Heart right ventricle (tissue), 16 donors: ENCODE measurements at regions not wholly inside any gene's neighbourhood (a gene's known extent, or its start where the extent isn't known, plus 50 kb on each side); places are given as distances from the start of the nearest gene placed in this dataset.

ENCODE experiments used
- ATAC-seq, 8 donors: fragments of 200-7000 bp; cut with Tn5 transposase; one replicate each; pipeline ENCODE4 v1.9.1; 2020; ENCODE audit warnings: mild to moderate bottlenecking in 8 of 8, moderate library complexity in 8 of 8, moderate number of reproducible peaks in 1 of 8
- DNase-seq, 2 donors: peaks; one replicate each; pipeline ENCODE4 v3.0.0-alpha.2; 2020
- H3K27ac ChIP-seq, 10 donors: fragments of 200-600 bp; sonication (generic) in 2 of 10; one replicate each; pipeline versions ENCODE4 v1.5.0 to v1.8.0; 2020 to 2022; ENCODE audit warnings: mild to moderate bottlenecking in 3 of 10
- H3K27me3 ChIP-seq, 7 donors: fragments of 200-600 bp; one replicate each; pipeline ENCODE4 v1.8.0; 2021 to 2022; ENCODE audit warnings: mild to moderate bottlenecking in 2 of 7
- H3K36me3 ChIP-seq, 9 donors: fragments of 200-600 bp; sonication (generic) in 1 of 9; one replicate each; pipeline versions ENCODE4 v1.5.0 to v1.8.0; 2020 to 2022; ENCODE audit warnings: mild to moderate bottlenecking in 2 of 9
- H3K4me1 ChIP-seq, 9 donors: fragments of 200-600 bp; sonication (generic) in 1 of 9; one replicate each; pipeline versions ENCODE4 v1.5.0 to v1.8.0; 2020 to 2022; ENCODE audit warnings: mild to moderate bottlenecking in 4 of 9
- H3K4me3 ChIP-seq, 10 donors: fragments of 200-600 bp; sonication (generic) in 2 of 10; one replicate each; pipeline versions ENCODE4 v1.5.0 to v1.8.0; 2020 to 2022; ENCODE audit warnings: mild to moderate bottlenecking in 7 of 10, moderate library complexity in 2 of 10
- H3K9me3 ChIP-seq, 11 donors: fragments of 200-600 bp in 10 of 11; sonication (generic) in 2 of 11; one replicate each; pipeline versions ENCODE4 v1.5.0 to v1.8.0; 2013 to 2022; ENCODE audit warnings: mild to moderate bottlenecking in 2 of 11, control low read depth in 1 of 11, moderate library complexity in 1 of 11
- WGBS, 2 donors: extraction: QIAGEN DNeasy Blood & Tissue Kit; methylation state at CpG; one replicate each; pipeline ENCODE4 v1.1.7; 2013; ENCODE audit warnings: inconsistent platforms in 1 of 2; 5-methylcytosine and 5-hydroxymethylcytosine counted together
- intact Hi-C, 10 donors: fragments of 100-400 bp; cut with DNase I; formaldehyde crosslinking; loops; one replicate each; pipeline versions ENCODE4 v1.11.1 to v1.14.2; 2022
- TF ChIP-seq, protein P1 (sequence below), 9 donors: fragments of 200-600 bp; sonication (generic) in 2 of 9; IDR thresholded peaks; one replicate each; pipeline versions ENCODE4 v1.5.0 to v1.8.0; 2021 to 2022; ENCODE audit warnings: antibody characterized with exemption in 9 of 9, mild to moderate bottlenecking in 5 of 9, moderate library complexity in 1 of 9
- donor health status: Arrhythmogenic right ventricular cardiomyopathy.
- donor health status: ischemic (EF 13 %, LVEDD 7.1; RV severe dilation, severe dysfunction).
- donor health status: healthy with polysubstance abuse.
- donor health status: DM: no; HTN: yes; CAD: no.
- donor health status: DM: no; HTN: no; CAD: no.
- donor health status: ischemic (EF 25% LVEDD 6.9; RV normal size, moderate dysfunction).
- donor health status: ischemic (EF 25% LVEDD 5.7; RV mildly dilated, moderate dysfunction).
- donor health status: healthy.
- donor health status: DM: yes; HTN: yes; CAD: no.
- donor health status: Ischemic cardiomyopathy.
- donor health status: ischemic (EF 35%, LVEDD 5.7; RV mildly dilated, moderate dysfunction).
- donor health status: nonischemic (EF 11% LVEDD 7.7; RV severe dilation, severe dysfunction).
- donor health status: DM: yes; HTN: yes; CAD: no.
- donor health status: PGD.
- donor health status: ischemic (EF 29% LVEDD 5.4; RV normal size, mild dysfunction).
- donor health status: nonischemic (EF 23%, LVEDD 6.1; RV moderate dilation, normal function).

DNA sequence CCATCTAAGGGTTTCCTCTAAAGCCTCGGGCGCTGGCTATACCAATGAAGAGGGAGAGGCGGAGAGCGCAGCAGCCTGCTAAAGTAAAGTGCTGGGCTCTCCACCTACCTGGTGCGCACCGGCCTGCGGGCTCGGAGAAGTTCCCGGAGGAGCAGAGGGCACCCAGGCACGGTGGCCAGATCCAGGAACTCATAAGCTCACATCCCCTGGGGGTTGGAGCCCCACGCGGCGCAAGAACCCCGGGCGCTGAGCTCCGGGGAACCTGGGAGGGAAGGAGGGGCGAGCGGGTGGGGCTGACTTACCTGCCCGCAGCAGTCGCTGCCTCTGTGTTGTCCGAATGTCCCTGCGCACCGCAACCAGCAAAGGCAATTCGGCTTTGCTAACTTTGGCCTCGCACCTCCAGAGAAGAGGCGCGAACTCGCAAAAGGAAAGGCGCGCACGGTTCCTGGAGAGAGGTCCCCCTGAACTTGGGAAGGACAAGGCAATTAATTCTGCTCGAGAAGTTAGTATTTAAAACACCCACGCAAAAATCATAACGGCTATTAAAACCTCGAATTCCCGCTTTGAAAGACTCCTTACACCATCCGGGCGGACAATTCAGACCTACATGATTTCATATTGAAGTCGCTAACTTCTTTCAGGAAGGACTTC, 127.6 kb upstream of the C11orf58 start:
- Histone ChIP-seq H3K9me3 (no peaks in the 10 kb centered on the region), H3K27ac (no peak overlapping the region), H3K27me3 (peaks cover 0 to 100% (median 11%) of the 10 kb centered on the region in 7 donors), H3K36me3 (no peaks in the 10 kb centered on the region), H3K4me3 (no peak overlapping the region), H3K4me1 (peaks cover 0 to 46% (median 12%) of the 10 kb centered on the region in 9 donors)
- intact Hi-C loops: loop anchor here (5.0 to 10.0 kb wide), 11 partner anchors 419 to 1286 kb away; no protein-coding TSS in a partner anchor
- TF ChIP-seq, protein P1, sequence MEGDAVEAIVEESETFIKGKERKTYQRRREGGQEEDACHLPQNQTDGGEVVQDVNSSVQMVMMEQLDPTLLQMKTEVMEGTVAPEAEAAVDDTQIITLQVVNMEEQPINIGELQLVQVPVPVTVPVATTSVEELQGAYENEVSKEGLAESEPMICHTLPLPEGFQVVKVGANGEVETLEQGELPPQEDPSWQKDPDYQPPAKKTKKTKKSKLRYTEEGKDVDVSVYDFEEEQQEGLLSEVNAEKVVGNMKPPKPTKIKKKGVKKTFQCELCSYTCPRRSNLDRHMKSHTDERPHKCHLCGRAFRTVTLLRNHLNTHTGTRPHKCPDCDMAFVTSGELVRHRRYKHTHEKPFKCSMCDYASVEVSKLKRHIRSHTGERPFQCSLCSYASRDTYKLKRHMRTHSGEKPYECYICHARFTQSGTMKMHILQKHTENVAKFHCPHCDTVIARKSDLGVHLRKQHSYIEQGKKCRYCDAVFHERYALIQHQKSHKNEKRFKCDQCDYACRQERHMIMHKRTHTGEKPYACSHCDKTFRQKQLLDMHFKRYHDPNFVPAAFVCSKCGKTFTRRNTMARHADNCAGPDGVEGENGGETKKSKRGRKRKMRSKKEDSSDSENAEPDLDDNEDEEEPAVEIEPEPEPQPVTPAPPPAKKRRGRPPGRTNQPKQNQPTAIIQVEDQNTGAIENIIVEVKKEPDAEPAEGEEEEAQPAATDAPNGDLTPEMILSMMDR (IDR thresholded peaks at IDR 0.05): no peak
- DNase-seq (no peak), ATAC-seq (no peak)
- 55 to 56% methylated on average over 39 of the region's 39 CpGs for WGBS, 2 donors

DNA sequence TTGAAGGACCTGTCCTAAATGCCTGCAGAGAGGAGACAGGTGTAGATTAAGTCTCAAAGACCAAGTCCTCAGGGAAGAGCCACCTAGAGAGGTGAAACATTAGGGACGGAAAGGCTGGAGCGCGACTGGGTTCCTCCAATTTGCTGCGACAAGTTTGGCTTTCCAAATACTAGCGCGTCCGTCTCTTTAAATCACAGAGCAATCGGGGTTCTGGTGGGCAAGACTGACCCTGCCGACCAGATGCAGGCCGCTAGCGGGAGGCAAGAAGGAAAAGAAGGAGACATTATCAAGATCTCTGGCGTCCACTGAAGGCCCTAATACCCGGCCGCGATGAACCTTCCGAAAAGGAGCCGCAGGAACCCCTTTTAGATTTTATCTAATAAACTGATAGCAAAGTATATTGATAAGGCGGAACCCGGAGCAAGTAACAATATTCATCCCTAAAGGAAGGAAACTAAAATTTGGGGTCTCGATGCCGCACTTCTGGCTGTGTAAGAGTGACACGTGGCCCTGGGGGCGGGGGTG, 128.2 kb upstream of the C11orf58 start:
- Histone ChIP-seq H3K4me1 (peaks cover 0 to 52% (median 12%) of the 10 kb centered on the region in 9 donors), H3K4me3 (no peak overlapping the region), H3K27me3 (peaks cover 0 to 100% (median 11%) of the 10 kb centered on the region in 7 donors), H3K27ac (no peak overlapping the region), H3K9me3 (no peaks in the 10 kb centered on the region), H3K36me3 (no peaks in the 10 kb centered on the region)
- DNase-seq: no peak
- ATAC-seq: no peak
- WGBS, 2 donors: 79 to 81% methylated on average over 23 of the region's 23 CpGs
- intact Hi-C loops: loop anchor here (5.0 to 10.0 kb wide), 11 partner anchors 418 to 1285 kb away; no protein-coding TSS in a partner anchor
- TF ChIP-seq, protein P1 (IDR thresholded peaks at IDR 0.05): no peak

DNA sequence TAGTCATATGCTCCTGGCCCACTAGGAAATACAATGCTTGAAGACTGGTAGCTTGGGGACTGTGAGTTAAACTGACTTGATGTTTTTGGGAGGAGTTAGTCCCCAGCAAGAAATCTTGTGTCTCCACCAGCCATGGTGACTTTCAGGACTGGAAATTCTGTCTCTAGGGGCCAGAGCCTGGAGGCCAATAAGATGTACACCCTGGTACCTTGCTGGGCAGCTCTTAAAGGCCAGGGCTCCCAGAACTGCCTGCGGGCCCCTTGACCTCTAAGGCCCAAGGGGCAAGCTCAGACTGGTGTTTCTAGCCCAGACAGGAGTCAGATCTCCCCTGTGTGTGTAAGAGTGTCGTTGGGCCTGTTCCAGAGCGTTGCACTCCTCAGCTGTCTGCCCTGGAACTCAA, 128.7 kb upstream of the C11orf58 start:
- H3K27me3 ChIP-seq: peaks cover 0 to 100% (median 11%) of the 10 kb centered on the region in 7 donors
- no peak for DNase-seq

More for the DNA sequence above, 128.7 kb upstream of the C11orf58 start:
- no peak for ATAC-seq
- 85 to 87% methylated on average over 3 of the region's 3 CpGs for WGBS, 2 donors
- intact Hi-C loops: loop anchor here (5.0 to 10.0 kb wide), 22 partner anchors 145 to 1285 kb away; partner anchors contain the start of gene SOX6 (in 4 of the 10)
- H3K27ac ChIP-seq: no peak overlapping the region
- TF ChIP-seq, protein P1 (IDR thresholded peaks at IDR 0.05): no peak
- no peak overlapping the region for H3K4me3 ChIP-seq
- H3K36me3 ChIP-seq: no peaks in the 10 kb centered on the region
- H3K4me1 ChIP-seq: peaks cover 0 to 53% (median 12%) of the 10 kb centered on the region in 9 donors
- no peaks in the 10 kb centered on the region for H3K9me3 ChIP-seq
